ENCODE measurements at regions not wholly inside any gene's neighbourhood (a gene's known extent, or its start where the extent isn't known, plus 50 kb on each side); places are given as distances from the start of the nearest gene placed in this dataset.
A peak's percentile ranks its signal among the peaks of the same experiment; 100 is the strongest.

- TF ChIP-seq POLR2A (IDR thresholded peaks at IDR 0.05; ENCODE audit: extremely low read depth, insufficient read length) (no peak), MYC (IDR thresholded peaks at IDR 0.05; ENCODE audit: low read depth, low read length) (no peak), CTCF (IDR thresholded peaks at IDR 0.05; ENCODE audit: low read depth, low read length) (peak; percentile 85), MAX (IDR thresholded peaks at IDR 0.05; ENCODE audit: low read depth, low read length) (no peak)
These were observed 299.4 kb downstream of the SNX13 start for GRCh38 chr7:17640730-17641377.

All from NB4 (cell line).